Activated effector memory CD4-positive, alpha-beta T cell treated with Interleukin-2 at 50 U/mL for 16 hours (primary cell): ENCODE measurements at regions not wholly inside any gene's neighbourhood (a gene's known extent, or its start where the extent isn't known, plus 50 kb on each side); places are given as distances from the start of the nearest gene placed in this dataset.
"Not testable (repeated sequence)": the region's sequence is repeated elsewhere in the genome, so short reads cannot be mapped to it uniquely, and the experiment has no call there.

Experiments
- DNase-seq: peaks from one replicate; pipeline ENCODE4 v3.0.0-alpha.2; 2020

- DNase-seq = no peak
These were observed 616.6 kb upstream of the SEMA6A start for GRCh38 chr5:117191251-117191650.

GRCh38 chr5:117189784-117190183, 615.2 kb upstream of the SEMA6A start:
- DNase-seq = no peak

DNA sequence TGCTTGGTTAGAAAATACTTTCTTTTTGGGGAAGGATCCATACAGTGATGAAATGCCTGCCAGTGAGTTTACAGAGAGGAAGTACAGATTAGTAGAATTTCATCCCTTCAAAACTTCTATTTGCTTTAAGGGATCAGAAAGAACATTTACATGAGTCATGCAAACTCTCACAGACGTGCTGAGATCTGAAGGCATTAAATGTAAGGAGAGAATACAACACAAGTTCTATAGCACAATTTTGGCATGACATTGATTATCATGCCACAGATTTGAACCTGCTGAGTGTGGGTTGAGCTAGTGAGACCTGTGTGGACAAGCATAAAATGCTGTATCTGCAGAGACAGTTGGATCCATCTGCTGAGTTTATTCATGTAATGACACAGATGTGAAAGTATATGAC, 613.6 kb upstream of the SEMA6A start:
- DNase-seq = no peak

GRCh38 chr5:117186751-117187150, 612.1 kb upstream of the SEMA6A start:
- no peak for DNase-seq

- DNase-seq = no peak
These were observed 608.7 kb upstream of the SEMA6A start for GRCh38 chr5:117183326-117183725.

DNA sequence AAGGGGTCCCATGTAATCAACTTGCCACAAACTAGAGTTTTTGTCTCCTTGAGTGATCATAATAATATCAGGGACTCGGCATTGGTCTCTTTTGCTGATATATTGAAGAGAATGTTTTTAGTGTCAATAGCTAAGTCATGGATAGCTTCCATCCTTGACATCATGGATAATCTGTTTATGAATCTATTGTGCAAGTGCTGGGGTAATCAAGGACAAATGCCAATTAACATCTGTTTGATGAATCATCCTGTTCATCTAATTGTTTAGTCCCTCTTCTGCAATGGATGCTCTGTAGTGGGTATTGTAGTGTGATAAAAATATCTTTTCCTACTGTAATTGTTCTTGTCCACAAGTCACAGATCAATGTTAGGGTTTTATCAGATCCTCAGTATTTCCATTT, 607.5 kb upstream of the SEMA6A start:
- no peak for DNase-seq

- no peak for DNase-seq
These were observed 602.7 kb upstream of the SEMA6A start for GRCh38 chr5:117177302-117177701.

DNA sequence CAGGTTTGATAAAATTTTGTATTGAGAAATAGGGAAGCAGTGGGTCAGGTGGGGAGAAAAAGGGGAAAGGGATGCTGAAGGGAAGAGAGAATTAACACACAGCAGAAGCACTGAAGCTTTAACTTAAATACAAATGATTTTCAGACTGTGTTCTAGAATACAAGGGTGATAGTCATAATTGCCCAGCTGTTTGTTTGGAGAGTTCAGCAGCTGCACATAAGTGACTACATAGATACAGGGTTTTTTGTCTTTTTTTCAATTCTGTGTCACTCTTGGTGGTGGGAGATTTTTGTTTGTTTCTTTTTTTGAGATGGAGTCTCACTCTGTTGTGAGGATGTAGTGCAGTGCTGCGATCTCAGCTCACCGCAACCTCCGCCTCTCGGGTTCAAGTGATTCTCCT, 590.4 kb upstream of the SEMA6A start:
- no peak for DNase-seq

GRCh38 chr5:117161718-117162335, 587.2 kb upstream of the SEMA6A start:
- DNase-seq = no peak

DNA sequence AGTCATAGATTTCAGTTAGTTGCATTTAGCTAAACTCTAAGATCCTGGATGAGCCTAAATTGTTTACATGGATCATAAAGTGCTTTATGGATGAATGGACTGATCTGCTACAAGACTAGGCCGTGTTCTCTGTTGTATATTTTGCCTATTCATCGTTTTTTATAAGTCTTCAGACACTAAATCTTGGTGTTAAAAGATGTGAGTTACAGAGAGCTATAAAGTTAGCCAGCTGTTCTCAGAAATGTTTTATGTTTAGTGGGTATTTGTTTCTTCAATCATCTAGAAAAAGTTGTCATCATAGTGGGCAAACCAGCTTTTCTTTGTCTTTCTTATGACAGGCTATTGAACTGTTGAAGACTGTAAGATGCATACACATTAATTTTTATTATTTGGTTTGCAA, 585.8 kb upstream of the SEMA6A start:
- no peak for DNase-seq

DNA sequence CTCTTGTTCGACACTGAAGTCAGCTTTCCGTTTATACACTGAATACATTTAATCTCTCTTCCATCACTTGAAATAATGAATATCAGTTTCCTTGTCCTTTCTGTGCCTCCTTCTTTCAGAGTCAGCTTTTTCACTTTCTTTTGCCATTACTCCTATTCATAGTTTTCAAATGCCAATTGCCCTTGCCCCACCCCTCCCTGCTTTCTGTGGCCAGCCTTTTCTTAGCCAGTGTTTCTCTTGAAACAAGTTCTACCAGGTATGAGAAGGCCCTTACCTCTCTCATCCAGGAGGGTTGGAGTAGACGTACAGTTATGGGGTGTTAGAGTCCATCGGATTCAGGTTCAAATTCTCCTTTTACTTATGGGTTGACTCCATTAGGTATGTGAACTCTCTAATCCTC, 574.7 kb upstream of the SEMA6A start:
- DNase-seq = no peak

- no peak for DNase-seq
These were observed 569.5 kb upstream of the SEMA6A start for GRCh38 chr5:117144086-117144485.

GRCh38 chr5:117143406-117143805, 568.8 kb upstream of the SEMA6A start:
- DNase-seq = no peak

DNA sequence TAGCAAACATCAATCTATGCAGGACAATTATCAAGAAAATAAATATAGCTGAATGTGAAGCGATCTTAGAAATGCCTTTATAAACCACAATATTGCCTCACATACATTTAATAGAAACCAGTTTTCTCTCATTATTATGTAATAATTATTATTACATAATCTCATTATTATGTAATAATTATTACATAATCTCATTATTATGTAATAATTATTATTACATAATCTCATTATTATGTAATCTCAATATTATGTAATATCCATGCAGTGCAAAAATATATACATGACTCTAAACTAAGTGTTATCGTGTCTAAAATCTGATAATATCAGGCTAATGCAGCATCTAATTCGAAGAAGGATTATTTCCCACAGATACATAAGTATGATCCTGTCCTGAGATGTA, 563.9 kb upstream of the SEMA6A start:
- DNase-seq = no peak

DNA sequence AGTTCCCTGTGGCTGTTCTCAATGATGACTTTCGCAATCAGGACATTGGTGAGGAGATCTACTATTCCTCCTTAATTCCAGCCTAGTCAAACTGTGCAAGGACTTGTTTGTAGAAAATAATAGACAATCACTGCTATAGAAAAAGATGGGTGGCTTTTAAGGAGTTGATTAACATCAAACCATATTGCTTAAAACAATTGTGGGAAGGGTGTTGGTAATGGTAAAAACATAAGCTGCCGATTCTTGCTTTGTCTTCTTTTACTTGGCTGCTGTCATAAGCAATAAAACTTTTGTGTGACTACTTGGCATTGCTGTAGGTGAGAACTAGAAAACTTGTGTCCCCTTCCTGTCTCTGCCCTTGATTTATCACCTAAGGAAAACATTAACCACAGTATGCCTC, 561.2 kb upstream of the SEMA6A start:
- DNase-seq = no peak

DNA sequence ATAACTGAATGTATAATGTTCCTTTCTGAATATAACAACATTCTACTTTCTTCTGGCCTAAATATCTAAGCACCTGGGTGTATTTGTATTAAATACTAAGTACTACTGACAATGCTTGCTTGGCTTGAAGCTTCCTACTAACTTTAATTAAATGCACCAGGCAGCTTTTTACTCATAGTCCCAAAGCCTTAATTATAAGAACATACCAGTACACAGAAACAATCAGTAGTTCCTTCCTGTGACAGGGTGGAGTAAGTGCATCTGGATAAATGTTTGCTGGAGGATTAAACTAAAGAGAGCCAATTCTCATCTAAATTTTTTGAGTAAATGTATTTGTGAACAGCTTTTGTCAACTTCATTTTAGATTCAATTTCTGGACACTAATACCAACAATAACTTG, 558.6 kb upstream of the SEMA6A start:
- DNase-seq = no peak

- no peak for DNase-seq
These were observed 557.3 kb upstream of the SEMA6A start for GRCh38 chr5:117131876-117132275.

- no peak for DNase-seq
These were observed 556.5 kb upstream of the SEMA6A start for GRCh38 chr5:117131048-117131679.

- no peak for DNase-seq
These were observed 543.9 kb upstream of the SEMA6A start for GRCh38 chr5:117118499-117118898.

DNA sequence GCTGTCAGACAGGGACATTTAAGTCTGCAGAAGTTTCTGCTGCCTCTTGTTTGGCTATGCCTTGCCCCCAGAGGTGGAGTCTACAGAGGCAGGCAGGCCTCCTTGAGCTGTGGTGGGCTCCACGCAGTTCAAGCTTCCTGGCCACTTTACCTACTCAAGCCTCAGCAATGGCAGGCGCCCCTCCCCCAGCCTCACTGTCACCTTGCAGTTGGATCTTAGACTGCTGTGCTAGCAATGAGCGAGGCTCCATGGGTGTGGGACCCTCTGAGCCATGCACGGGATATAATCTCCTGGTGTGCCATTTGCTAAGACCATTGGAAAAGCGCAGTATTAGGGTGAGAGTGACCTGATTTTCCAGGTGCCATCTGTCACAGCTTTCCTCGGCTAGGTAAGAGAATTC, 542.7 kb upstream of the SEMA6A start:
- not testable (repeated sequence) for DNase-seq

DNA sequence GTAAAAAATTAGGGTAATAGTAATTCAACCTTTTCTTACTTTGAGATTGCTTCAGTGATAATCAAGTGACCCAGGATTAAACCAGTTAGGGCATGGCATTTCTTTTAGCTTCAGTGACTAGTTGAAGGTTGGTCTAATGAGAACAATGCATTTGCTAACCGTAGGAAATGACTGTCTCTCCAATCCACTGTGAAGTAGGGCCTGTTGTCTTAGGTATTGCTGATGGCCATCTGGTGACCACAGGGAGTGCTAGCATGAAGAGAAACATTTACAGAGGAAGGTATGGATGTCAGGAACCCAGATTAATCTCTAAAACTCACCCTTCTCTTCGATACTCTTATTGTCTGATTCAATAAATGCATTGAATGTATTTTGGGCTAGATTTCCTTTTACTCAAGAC, 535.9 kb upstream of the SEMA6A start:
- no peak for DNase-seq

- DNase-seq = no peak
These were observed 533.2 kb upstream of the SEMA6A start for GRCh38 chr5:117107859-117108258.

- no peak for DNase-seq
These were observed 529.1 kb upstream of the SEMA6A start for GRCh38 chr5:117103703-117104102.

GRCh38 chr5:117102591-117102990, 528.0 kb upstream of the SEMA6A start:
- DNase-seq = no peak

DNA sequence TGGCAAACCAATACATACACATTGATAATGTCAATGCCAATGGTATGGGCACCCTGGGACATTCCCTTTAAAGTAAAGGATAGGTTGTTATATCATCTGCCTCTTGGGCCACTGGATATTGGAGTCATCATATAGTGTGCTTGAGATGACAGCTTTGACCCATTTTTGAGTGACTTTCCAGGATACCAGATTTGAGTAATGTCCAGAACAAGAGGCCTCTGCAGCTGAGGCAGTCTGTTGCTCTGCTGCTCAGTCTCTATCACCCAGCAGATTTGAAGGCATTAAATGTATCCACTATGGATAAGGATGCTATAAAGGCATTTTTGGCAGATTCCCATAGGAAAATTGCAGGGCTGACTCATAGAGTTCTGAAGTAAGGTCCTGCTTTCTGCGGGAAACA, 525.6 kb upstream of the SEMA6A start:
- no peak for DNase-seq
